AG04449 (cell line): ENCODE measurements at regions not wholly inside any gene's neighbourhood (a gene's known extent, or its start where the extent isn't known, plus 50 kb on each side); places are given as distances from the start of the nearest gene placed in this dataset.
A peak's percentile ranks its signal among the peaks of the same experiment; 100 is the strongest.

ENCODE experiments used
- CTCF ChIA-PET: fragments of 350-600 bp; formaldehyde crosslinking; extraction: SDS; loops from one replicate; lab custom pipeline; 2021; ENCODE audit warnings: antibody characterized with exemption; lab: Yijun Ruan, JAX
- POLR2A ChIA-PET: fragments of 400-600, 350-600 bp; formaldehyde crosslinking; extraction: SDS; loops from one replicate; lab custom pipeline; 2020; ENCODE audit warnings: antibody characterized with exemption, inconsistent platforms; lab: Yijun Ruan, JAX
- DNase-seq: peaks from one replicate; pipeline ENCODE4 v3.0.0-alpha.2; 2010; ENCODE audit warnings: low read depth, low spot score
- H3K4me3 ChIP-seq: 2 replicates; pipeline ENCODE4 v1.5.1; 2011; ENCODE audit warnings: low read depth, mild to moderate bottlenecking, control low read depth, low read length
- TF ChIP-seq, protein P1 (sequence below): IDR thresholded peaks from one replicate; pipeline ENCODE4 v1.5.1; 2011; ENCODE audit warnings: mild to moderate bottlenecking, moderate library complexity, low read length, control low read depth, inconsistent platforms; ENCODE audit not compliant: insufficient read depth; ENCODE audit errors: missing control alignments

DNA sequence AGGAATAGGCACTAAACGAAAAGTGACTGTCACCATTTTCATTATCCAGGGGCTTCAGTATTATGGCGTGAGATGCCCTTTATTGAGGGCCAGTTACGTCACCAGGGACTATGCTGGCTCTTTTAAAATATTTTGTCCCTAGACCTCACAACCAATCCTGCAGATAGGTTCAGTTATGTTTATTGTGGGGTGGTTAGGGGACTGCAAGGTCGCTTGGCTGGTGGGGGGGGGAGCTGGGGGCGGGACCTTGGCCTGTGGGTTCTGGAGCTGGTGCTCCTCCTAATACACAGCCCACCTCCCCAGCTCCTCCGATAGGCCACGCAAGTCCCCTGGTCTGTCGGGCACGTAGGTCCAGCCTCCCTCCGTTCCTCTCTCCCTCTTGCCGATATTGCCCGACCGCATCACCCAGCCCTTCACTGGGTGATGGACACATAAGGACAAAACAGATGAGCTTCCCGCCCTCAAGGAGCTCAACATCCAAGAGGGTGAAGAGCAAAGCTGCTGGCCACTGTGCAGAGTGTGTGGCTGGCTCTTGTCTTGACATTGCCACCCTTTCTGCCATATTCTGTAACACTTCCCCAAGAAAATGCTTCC lies 271.8 kb downstream of the MATN1 start:
- ChIA-PET POLR2A (no interaction called here), CTCF (interaction anchor here (1.4 to 2.3 kb wide), 3 partner anchors 11 to 256 kb away, joined by 4 to 15 read pairs (median 8); no protein-coding TSS in a partner anchor)
- no peak overlapping the region for H3K4me3 ChIP-seq
- TF ChIP-seq, protein P1, sequence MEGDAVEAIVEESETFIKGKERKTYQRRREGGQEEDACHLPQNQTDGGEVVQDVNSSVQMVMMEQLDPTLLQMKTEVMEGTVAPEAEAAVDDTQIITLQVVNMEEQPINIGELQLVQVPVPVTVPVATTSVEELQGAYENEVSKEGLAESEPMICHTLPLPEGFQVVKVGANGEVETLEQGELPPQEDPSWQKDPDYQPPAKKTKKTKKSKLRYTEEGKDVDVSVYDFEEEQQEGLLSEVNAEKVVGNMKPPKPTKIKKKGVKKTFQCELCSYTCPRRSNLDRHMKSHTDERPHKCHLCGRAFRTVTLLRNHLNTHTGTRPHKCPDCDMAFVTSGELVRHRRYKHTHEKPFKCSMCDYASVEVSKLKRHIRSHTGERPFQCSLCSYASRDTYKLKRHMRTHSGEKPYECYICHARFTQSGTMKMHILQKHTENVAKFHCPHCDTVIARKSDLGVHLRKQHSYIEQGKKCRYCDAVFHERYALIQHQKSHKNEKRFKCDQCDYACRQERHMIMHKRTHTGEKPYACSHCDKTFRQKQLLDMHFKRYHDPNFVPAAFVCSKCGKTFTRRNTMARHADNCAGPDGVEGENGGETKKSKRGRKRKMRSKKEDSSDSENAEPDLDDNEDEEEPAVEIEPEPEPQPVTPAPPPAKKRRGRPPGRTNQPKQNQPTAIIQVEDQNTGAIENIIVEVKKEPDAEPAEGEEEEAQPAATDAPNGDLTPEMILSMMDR = no peak
- DNase-seq = no peak

DNA sequence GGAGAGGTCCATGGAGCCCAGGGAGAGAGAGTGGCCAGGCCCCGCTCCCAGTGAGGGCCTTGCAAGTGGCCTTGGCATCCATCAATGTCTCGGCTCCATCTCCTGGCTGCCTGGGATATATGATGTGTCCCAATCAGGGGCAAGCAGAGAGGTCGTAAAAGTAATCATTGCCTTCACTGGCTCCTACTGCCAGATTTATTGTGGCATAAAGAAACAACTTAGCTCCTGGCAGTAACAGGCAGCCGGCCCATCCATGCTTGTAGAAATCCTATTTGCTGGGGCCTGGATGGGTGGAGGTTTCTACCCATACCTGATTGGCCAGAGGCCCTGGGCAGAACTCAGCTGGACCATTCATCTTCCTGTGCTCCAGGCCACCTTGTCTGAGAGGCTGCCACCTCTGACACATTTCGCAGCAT lies 272.6 kb downstream of the MATN1 start:
- CTCF ChIA-PET = interaction anchor here (1.4 to 2.3 kb wide), 3 partner anchors 12 to 257 kb away, joined by 4 to 15 read pairs (median 8); no protein-coding TSS in a partner anchor
- TF ChIP-seq, protein P1 = no peak
- DNase-seq = no peak

DNA sequence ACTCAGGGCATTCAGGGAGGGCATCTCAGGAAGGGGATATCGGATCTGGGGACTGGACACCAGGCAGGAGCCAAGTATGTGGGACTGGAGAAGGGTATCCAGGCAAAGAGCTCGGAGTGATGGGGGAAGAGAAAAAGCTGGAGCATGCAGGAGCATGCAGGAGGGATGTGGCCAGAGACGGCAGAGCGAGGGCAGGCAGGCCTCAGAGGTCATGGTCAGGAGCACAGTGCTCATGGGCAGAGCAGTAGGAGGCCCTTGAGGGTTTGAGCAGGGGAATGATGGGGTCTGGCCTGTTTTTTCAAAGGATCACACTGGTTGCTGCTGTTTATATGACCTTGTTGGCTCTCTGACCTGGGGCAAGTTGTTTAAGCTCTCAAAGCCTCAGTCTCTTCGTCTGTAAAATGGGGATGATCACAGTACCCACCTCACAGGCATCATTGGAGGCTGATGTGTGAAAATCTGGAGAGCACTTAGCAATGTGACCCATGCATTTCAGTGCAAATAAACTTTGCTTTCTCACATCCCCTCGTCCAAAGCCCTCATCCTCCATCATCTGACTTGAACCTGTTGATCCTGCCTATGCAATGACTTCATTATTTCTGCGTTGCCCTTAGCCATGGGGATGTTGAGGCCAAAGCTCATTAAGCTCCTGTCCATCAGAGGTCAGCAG lies 273.1 kb downstream of the MATN1 start:
- no peak overlapping the region for H3K4me3 ChIP-seq
- ChIA-PET POLR2A (no interaction called here), CTCF (interaction anchor here (1.1 to 2.3 kb wide), 5 partner anchors 12 to 259 kb away, joined by 3 to 15 read pairs (median 4); no protein-coding TSS in a partner anchor)
- TF ChIP-seq, protein P1 = peak; percentile 21
- no peak for DNase-seq

More for the DNA sequence above, 272.6 kb downstream of the MATN1 start:
- H3K4me3 ChIP-seq = no peak overlapping the region
- POLR2A ChIA-PET = no interaction called here

DNA sequence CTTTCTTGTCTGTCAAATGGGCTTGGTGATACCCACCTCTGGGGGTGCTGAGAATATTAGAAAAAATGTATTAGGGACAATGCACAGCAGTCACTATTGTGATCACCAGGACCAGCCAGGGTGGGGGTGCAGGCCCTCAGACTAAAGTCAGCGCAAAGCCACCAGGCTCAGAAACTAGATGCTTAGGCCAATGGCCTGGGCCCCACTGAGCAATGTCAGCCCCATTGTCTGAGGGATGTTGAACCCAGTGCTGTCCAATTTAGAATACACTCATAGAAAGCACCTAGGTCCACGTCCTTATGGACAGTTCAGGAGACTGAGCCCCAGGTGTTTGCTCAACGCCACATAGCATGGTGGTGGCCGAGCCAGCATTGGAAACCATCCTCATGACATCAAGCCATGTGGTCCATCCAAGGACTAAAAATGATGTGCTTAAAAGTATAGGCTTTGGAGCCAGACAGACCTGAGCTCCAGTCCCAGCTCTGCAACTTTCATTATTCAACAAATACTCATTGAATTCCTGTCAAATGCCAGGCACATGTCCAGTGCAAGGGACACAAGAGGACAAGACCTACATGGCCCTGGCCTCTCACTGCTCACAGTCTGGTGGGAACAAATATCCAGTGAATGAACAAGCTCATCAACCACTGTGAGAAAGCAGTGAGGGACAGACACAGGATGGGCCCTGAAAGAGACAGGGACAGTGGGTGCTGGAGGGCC lies 273.8 kb downstream of the MATN1 start:
- TF ChIP-seq, protein P1 = no peak
- CTCF ChIA-PET = interaction anchor here (0.8 to 2.3 kb wide), 5 partner anchors 15 to 260 kb away, joined by 3 to 15 read pairs (median 3); no protein-coding TSS in a partner anchor
- no peak overlapping the region for H3K4me3 ChIP-seq

DNA sequence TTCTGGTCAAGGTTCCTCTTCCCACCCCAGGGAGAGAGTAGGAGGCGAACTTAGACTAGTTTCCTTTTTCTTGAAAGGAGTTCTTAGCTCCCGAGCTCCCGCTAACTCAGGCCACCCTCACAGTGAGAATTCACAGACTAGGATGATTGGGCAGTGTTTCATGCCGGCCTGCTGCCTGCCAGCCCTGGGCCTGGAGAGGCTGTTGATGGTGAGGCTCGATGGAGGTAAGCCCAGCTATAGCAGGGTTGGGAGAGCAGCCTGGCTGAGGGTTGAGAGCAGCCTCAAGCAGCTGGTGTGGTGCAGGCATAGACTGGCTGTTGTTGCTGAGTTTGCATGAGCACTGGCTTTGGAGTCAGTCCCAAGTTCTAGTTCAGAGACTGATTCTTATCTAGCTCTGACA lies 274.4 kb downstream of the MATN1 start:
- H3K4me3 ChIP-seq = no peak overlapping the region
- DNase-seq = no peak
- ChIA-PET CTCF (interaction anchor here (0.8 to 2.2 kb wide), 3 partner anchors 14 to 260 kb away, joined by 3 to 15 read pairs (median 3); no protein-coding TSS in a partner anchor), POLR2A (no interaction called here)
- TF ChIP-seq, protein P1 = no peak

More for the DNA sequence above, 273.8 kb downstream of the MATN1 start:
- POLR2A ChIA-PET = no interaction called here
- DNase-seq = no peak
